VCaP (cell line): ENCODE measurements at regions not wholly inside any gene's neighbourhood (a gene's known extent, or its start where the extent isn't known, plus 50 kb on each side); places are given as distances from the start of the nearest gene placed in this dataset.

Source experiments
- H3K27ac ChIP-seq: fragments of 450-650 bp; 2 replicates; pipeline ENCODE4 v1.5.1; 2017
- CTCF ChIP-seq: fragments of 450-650 bp; conservative IDR thresholded peaks from 2 replicates; pipeline ENCODE4 v1.5.1; 2017; ENCODE audit warnings: mild to moderate bottlenecking, moderate library complexity

GRCh38 chr2:145812165-145812554, 1292.2 kb upstream of the ZEB2 start:
- no peak overlapping the region for H3K27ac ChIP-seq
- no peak for TF ChIP-seq CTCF

GRCh38 chr2:145811276-145812164, 1291.6 kb upstream of the ZEB2 start:
- TF ChIP-seq CTCF = no peak
- no peak overlapping the region for H3K27ac ChIP-seq

- TF ChIP-seq CTCF = no peak
These were observed 1288.0 kb upstream of the ZEB2 start for GRCh38 chr2:145807968-145808367.

GRCh38 chr2:145807554-145807953, 1287.6 kb upstream of the ZEB2 start:
- H3K27ac ChIP-seq = no peak overlapping the region
- TF ChIP-seq CTCF = no peak

More at GRCh38 chr2:145807968-145808367, 1288.0 kb upstream of the ZEB2 start:
- no peak overlapping the region for H3K27ac ChIP-seq

GRCh38 chr2:145806546-145806945, 1286.6 kb upstream of the ZEB2 start:
- TF ChIP-seq CTCF = no peak
- H3K27ac ChIP-seq = no peak overlapping the region

- TF ChIP-seq CTCF = no peak
- no peak overlapping the region for H3K27ac ChIP-seq
These were observed 1282.2 kb upstream of the ZEB2 start for GRCh38 chr2:145802133-145802532.

GRCh38 chr2:145801210-145801609, 1281.3 kb upstream of the ZEB2 start:
- TF ChIP-seq CTCF = no peak
- no peak overlapping the region for H3K27ac ChIP-seq
